Esophagus muscularis mucosa (tissue), 4 donors: ENCODE measurements at regions not wholly inside any gene's neighbourhood (a gene's known extent, or its start where the extent isn't known, plus 50 kb on each side); places are given as distances from the start of the nearest gene placed in this dataset.

Experiments used
- DNase-seq: peaks from one replicate; pipeline ENCODE4 v3.0.0-alpha.2; 2017; ENCODE audit errors: extremely low spot score
- H3K27ac ChIP-seq, 4 donors: fragments of 200-600 bp; sonication (generic); replicated peaks in 1 of 4; 1 replicate in 3 of 4; 2 replicates in 1 of 4; pipeline ENCODE4 v1.5.1; 2016 to 2019; ENCODE audit warnings: mild to moderate bottlenecking in 1 of 4
- H3K27me3 ChIP-seq, 4 donors: fragments of 200-600 bp; sonication (generic); one replicate each; pipeline versions ENCODE4 v1.5.1 to v1.6.0; 2016 to 2019
- H3K36me3 ChIP-seq, 4 donors: fragments of 200-600 bp; sonication (generic); one replicate each; pipeline ENCODE4 v1.5.1; 2016 to 2019
- H3K4me1 ChIP-seq, 4 donors: fragments of 200-600 bp; sonication (generic); one replicate each; pipeline ENCODE4 v1.5.1; 2016 to 2019
- H3K4me3 ChIP-seq, 4 donors: fragments of 200-600 bp; sonication (generic); 1 replicate in 2 of 4; 2 replicates in 2 of 4; pipeline ENCODE4 v1.5.1; 2016 to 2019; ENCODE audit warnings: mild to moderate bottlenecking in 4 of 4, moderate library complexity in 1 of 4
- H3K9me3 ChIP-seq, 4 donors: fragments of 200-600 bp; sonication (generic); 1 replicate in 3 of 4; 2 replicates in 1 of 4; pipeline ENCODE4 v1.5.1; 2016 to 2019
- CTCF ChIP-seq, 3 experiments: fragments of 200-600 bp in 2 of 3; fragments of 450-650 bp in 1 of 3; sonication (generic) in 2 of 3; IDR thresholded peaks; one replicate each; pipeline ENCODE4 v1.5.1; 2017 to 2019; ENCODE audit warnings: antibody characterized with exemption in 3 of 3, mild to moderate bottlenecking in 2 of 3, moderate library complexity in 1 of 3
- EP300 ChIP-seq: sonication (generic); formaldehyde crosslinking; IDR thresholded peaks from one replicate; pipeline ENCODE4 v1.6.1; 2017; ENCODE audit warnings: antibody characterized with exemption
- POLR2A ChIP-seq: fragments of 450-650 bp; IDR thresholded peaks from one replicate; pipeline ENCODE4 v1.6.1; 2017; ENCODE audit warnings: antibody characterized with exemption, moderate library complexity, mild to moderate bottlenecking, low read depth
- POLR2AphosphoS5 ChIP-seq, 2 donors: sonication (generic); formaldehyde crosslinking; IDR thresholded peaks; one replicate each; pipeline ENCODE4 v1.6.1; 2017; ENCODE audit warnings: antibody characterized with exemption in 2 of 2
- WGBS: methylation state at CpG from one replicate; pipeline ENCODE4 v1.1.5; 2018; 5-methylcytosine and 5-hydroxymethylcytosine counted together
- intact Hi-C: fragments of 100-400 bp; cut with DNase I; formaldehyde crosslinking; loops from one replicate; pipeline ENCODE4 v1.15.1; 2023

- Histone ChIP-seq H3K9me3 (no peaks in the 10 kb centered on the region), H3K36me3 (no peaks in the 10 kb centered on the region), H3K4me1 (peaks cover 0 to 10% (median 3%) of the 10 kb centered on the region in 4 donors), H3K4me3 (no peak overlapping the region), H3K27ac (no peak overlapping the region), H3K27me3 (no peaks in the 10 kb centered on the region)
- 84% methylated on average over 3 of the region's 3 CpGs for WGBS
- intact Hi-C loops = no loop called here
- TF ChIP-seq POLR2AphosphoS5 (IDR thresholded peaks at IDR 0.05) (no peak), POLR2A (no peak), CTCF (IDR thresholded peaks at IDR 0.05) (no peak), EP300 (no peak)
- no peak for DNase-seq
These were observed 271.6 kb upstream of the ATP2B1 start for GRCh38 chr12:89980236-89980635.

- intact Hi-C loops = no loop called here
- Histone ChIP-seq H3K9me3 (no peaks in the 10 kb centered on the region), H3K36me3 (no peaks in the 10 kb centered on the region), H3K4me3 (no peak overlapping the region), H3K27me3 (no peaks in the 10 kb centered on the region), H3K4me1 (peaks cover 0 to 10% (median 3%) of the 10 kb centered on the region in 4 donors), H3K27ac (no peak overlapping the region)
- no peak for TF ChIP-seq POLR2AphosphoS5 (IDR thresholded peaks at IDR 0.05)
- TF ChIP-seq POLR2A = no peak
- no peak for TF ChIP-seq CTCF (IDR thresholded peaks at IDR 0.05)
- TF ChIP-seq EP300 = no peak
- WGBS = 58% methylated on average over 10 of the region's 10 CpGs
- no peak for DNase-seq
These were observed 268.9 kb upstream of the ATP2B1 start for GRCh38 chr12:89977405-89978085.

- H3K4me3 ChIP-seq = no peak overlapping the region
- TF ChIP-seq POLR2AphosphoS5 (IDR thresholded peaks at IDR 0.05) = no peak
- TF ChIP-seq EP300 = no peak
- TF ChIP-seq POLR2A = no peak
- TF ChIP-seq CTCF (IDR thresholded peaks at IDR 0.05) = no peak
- no peak for DNase-seq
- no peaks in the 10 kb centered on the region for H3K36me3 ChIP-seq
- intact Hi-C loops = no loop called here
- H3K27me3 ChIP-seq = no peaks in the 10 kb centered on the region
- H3K9me3 ChIP-seq = no peaks in the 10 kb centered on the region
- no peak overlapping the region for H3K27ac ChIP-seq
- WGBS = 87% methylated on average over 4 of the region's 4 CpGs
- H3K4me1 ChIP-seq = peaks cover 0 to 13% (median 3%) of the 10 kb centered on the region in 4 donors
These were observed 268.2 kb upstream of the ATP2B1 start for GRCh38 chr12:89976866-89977265.

GRCh38 chr12:89975574-89975973 is 266.9 kb upstream of the ATP2B1 start:
- WGBS = 93% methylated on average over 4 of the region's 4 CpGs
- intact Hi-C loops = no loop called here
- no peak for DNase-seq

More at GRCh38 chr12:89975574-89975973, 266.9 kb upstream of the ATP2B1 start:
- Histone ChIP-seq H3K9me3 (no peaks in the 10 kb centered on the region), H3K27ac (no peak overlapping the region), H3K4me1 (peaks cover 0 to 13% (median 6%) of the 10 kb centered on the region in 4 donors), H3K27me3 (no peaks in the 10 kb centered on the region), H3K4me3 (no peak overlapping the region), H3K36me3 (no peaks in the 10 kb centered on the region)
- no peak for TF ChIP-seq POLR2A
- no peak for TF ChIP-seq CTCF (IDR thresholded peaks at IDR 0.05)
- no peak for TF ChIP-seq POLR2AphosphoS5 (IDR thresholded peaks at IDR 0.05)
- TF ChIP-seq EP300 = no peak
